ENCODE measurements at regions not wholly inside any gene's neighbourhood (a gene's known extent, or its start where the extent isn't known, plus 50 kb on each side); places are given as distances from the start of the nearest gene placed in this dataset.

GRCh38 chr10:29917311-29917710 lies 142.1 kb downstream of the JCAD start (continued):
- TF ChIP-seq ZBTB40 (IDR thresholded peaks at IDR 0.05) = no peak
- no peak for TF ChIP-seq ZBTB40 (CRISPR knock-in tag; IDR thresholded peaks at IDR 0.05)
- TF ChIP-seq PHB2 (IDR thresholded peaks at IDR 0.05; ENCODE audit: partially characterized antibody) = no peak
- no peak for TF ChIP-seq DDIT3 (CRISPR knock-in tag; IDR thresholded peaks at IDR 0.05)
- TF ChIP-seq SMAD3 (CRISPR knock-in tag; IDR thresholded peaks at IDR 0.05) = no peak
- TF ChIP-seq TCF7 (IDR thresholded peaks at IDR 0.05; ENCODE audit: low read depth) = no peak
- TF ChIP-seq ZMYM2 (CRISPR knock-in tag; IDR thresholded peaks at IDR 0.05) = no peak
- no peak for TF ChIP-seq GABPA (IDR thresholded peaks at IDR 0.05; ENCODE audit: low read depth, low read length)
- no peak for TF ChIP-seq GABPA (CRISPR knock-in tag; IDR thresholded peaks at IDR 0.05; ENCODE audit: low read depth)
- TF ChIP-seq PHF5A (CRISPR knock-in tag; IDR thresholded peaks at IDR 0.05; ENCODE audit: low read depth, unreplicated experiment) = no peak
- no peak for TF ChIP-seq RARG (CRISPR knock-in tag; IDR thresholded peaks at IDR 0.05; ENCODE audit: low read depth)
